ENCODE measurements at regions not wholly inside any gene's neighbourhood (a gene's known extent, or its start where the extent isn't known, plus 50 kb on each side); places are given as distances from the start of the nearest gene placed in this dataset.

DNA sequence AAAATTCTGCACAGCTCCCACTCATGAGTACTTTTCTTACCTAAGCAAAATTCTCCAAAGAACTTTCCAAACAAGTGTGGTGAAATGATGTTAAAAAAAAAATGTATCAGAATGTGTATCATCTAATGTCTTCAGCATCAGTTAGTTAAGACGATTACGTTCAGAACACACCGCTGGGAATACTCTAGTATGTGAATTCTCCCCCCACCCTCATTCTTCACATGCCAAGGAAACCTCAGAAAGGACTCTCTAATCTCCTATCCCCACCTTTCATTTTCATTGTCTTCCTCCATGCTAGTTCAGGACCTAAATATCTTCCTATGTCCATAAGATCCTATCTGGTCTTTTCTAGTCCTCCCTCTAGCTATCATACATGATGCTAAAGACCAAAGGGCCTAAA is 457.4 kb downstream of the SHQ1 start:
- H3K14ac ChIP-seq (ENCODE audit: insufficient read depth, low read length), result no peak overlapping the region
- H2AFZ ChIP-seq (ENCODE audit: low read length), result no peak overlapping the region
- DNase-seq, result no peak
- no peaks in the 10 kb centered on the region for H3K27me3 Mint-ChIP-seq (ENCODE audit: low read depth)
- no peaks in the 10 kb centered on the region for H3K36me3 Mint-ChIP-seq (ENCODE audit: insufficient read depth in 1 of 3, low read depth in 3 of 3)
- H3K27ac ChIP-seq (ENCODE audit: insufficient read length, low read depth, low read length), result no peak overlapping the region
- WGBS (ENCODE audit: extremely low coverage, insufficient read length, low lambda C conversion rate), result no CpG with 5 or more reads among the region's 3 CpGs
- no peak overlapping the region for H2AK5ac ChIP-seq (ENCODE audit: insufficient read length, low read length)
- H3K23me2 ChIP-seq (ENCODE audit: insufficient read length, low read depth, low read length, poor library complexity, severe bottlenecking), result no peaks in the 10 kb centered on the region
- H3K9ac ChIP-seq (ENCODE audit: extremely low read depth, insufficient read length, low read length), result no peak overlapping the region
- H3K9me3 ChIP-seq (ENCODE audit: control insufficient read depth, low read depth, low read length), result no peaks in the 10 kb centered on the region
- H2BK15ac ChIP-seq (ENCODE audit: low read depth, low read length), result no peak overlapping the region
- H4K8ac ChIP-seq (replicated peaks; ENCODE audit: insufficient read length, low read depth, low read length), result no peak overlapping the region
- peaks cover 38 to 48% of the 10 kb centered on the region in 2 experiments for H3K4me1 Mint-ChIP-seq
- H3K27me3 ChIP-seq (ENCODE audit: insufficient read depth, low read length), result no peaks in the 10 kb centered on the region
- peaks cover 46% of the 10 kb centered on the region; the same call in 1 of the 2 replicates for H3K79me2 ChIP-seq (ENCODE audit: insufficient read depth, low read length)
- H3K4ac ChIP-seq (ENCODE audit: low read depth, low read length), result no peak overlapping the region
- H4K91ac ChIP-seq (ENCODE audit: insufficient read length, low read depth, low read length), result no peak overlapping the region
- TF ChIP-seq, protein P1, sequence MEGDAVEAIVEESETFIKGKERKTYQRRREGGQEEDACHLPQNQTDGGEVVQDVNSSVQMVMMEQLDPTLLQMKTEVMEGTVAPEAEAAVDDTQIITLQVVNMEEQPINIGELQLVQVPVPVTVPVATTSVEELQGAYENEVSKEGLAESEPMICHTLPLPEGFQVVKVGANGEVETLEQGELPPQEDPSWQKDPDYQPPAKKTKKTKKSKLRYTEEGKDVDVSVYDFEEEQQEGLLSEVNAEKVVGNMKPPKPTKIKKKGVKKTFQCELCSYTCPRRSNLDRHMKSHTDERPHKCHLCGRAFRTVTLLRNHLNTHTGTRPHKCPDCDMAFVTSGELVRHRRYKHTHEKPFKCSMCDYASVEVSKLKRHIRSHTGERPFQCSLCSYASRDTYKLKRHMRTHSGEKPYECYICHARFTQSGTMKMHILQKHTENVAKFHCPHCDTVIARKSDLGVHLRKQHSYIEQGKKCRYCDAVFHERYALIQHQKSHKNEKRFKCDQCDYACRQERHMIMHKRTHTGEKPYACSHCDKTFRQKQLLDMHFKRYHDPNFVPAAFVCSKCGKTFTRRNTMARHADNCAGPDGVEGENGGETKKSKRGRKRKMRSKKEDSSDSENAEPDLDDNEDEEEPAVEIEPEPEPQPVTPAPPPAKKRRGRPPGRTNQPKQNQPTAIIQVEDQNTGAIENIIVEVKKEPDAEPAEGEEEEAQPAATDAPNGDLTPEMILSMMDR (conservative IDR thresholded peaks at IDR 0.05), result no peak
- H3K4me3 Mint-ChIP-seq, result no peak overlapping the region
- H2BK120ac ChIP-seq (ENCODE audit: low read depth, low read length, poor library complexity, severe bottlenecking), result no peak overlapping the region
- H2BK12ac ChIP-seq (ENCODE audit: insufficient read length, low read depth, low read length), result no peak overlapping the region
- peaks cover 11% of the 10 kb centered on the region for H3K79me1 ChIP-seq (ENCODE audit: insufficient read depth, low read depth, low read length, poor library complexity, severe bottlenecking)
- no peak overlapping the region for H2BK20ac ChIP-seq (ENCODE audit: low read depth, low read length, poor library complexity, severe bottlenecking)
- H2BK5ac ChIP-seq (ENCODE audit: insufficient read length, low read length), result no peak overlapping the region
- H4K5ac ChIP-seq (ENCODE audit: insufficient read length, low read depth, low read length), result no peak overlapping the region
- H3K56ac ChIP-seq (ENCODE audit: insufficient read length, low read depth, low read length), result no peak overlapping the region
- no peak overlapping the region for H3T11ph ChIP-seq (ENCODE audit: low read length)
- H3K18ac ChIP-seq (ENCODE audit: insufficient read length, low read depth, low read length), result no peak overlapping the region
- H3K9me3 Mint-ChIP-seq, result no peaks in the 10 kb centered on the region
- H3K4me1 ChIP-seq (ENCODE audit: insufficient read depth, low read length), result peaks cover 26% of the 10 kb centered on the region; the same call in 1 of the 2 replicates
- H3K4me2 ChIP-seq (ENCODE audit: insufficient read depth, insufficient read length, low read length), result no peak overlapping the region
- H3K27ac Mint-ChIP-seq, result no peak overlapping the region
- no peaks in the 10 kb centered on the region for H4K20me1 ChIP-seq (ENCODE audit: control insufficient read depth, insufficient read depth, insufficient read length)
- no peak overlapping the region for H3K23ac ChIP-seq (ENCODE audit: insufficient read length, low read depth, low read length)

All from H9 (cell line).